Colon (tissue), 2 donors: ENCODE measurements at regions not wholly inside any gene's neighbourhood (a gene's known extent, or its start where the extent isn't known, plus 50 kb on each side); places are given as distances from the start of the nearest gene placed in this dataset.
"Not testable (repeated sequence)": the region's sequence is repeated elsewhere in the genome, so short reads cannot be mapped to it uniquely, and the experiment has no call there.

Experiments
- FAIRE-seq: peaks from 2 replicates; lab custom pipeline; 2012; peaks lifted over from hg19 to GRCh38; lab: Jason Lieb, UNC
- donor health status: control.
- donor health status: control.

GRCh38 chr1:143839182-143839581 is 132.6 kb downstream of the FAM72C start:
- not testable (repeated sequence) for FAIRE-seq

- not testable (repeated sequence) for FAIRE-seq
Observed at GRCh38 chr1:143838598-143838929, 133.2 kb downstream of the FAM72C start.

- not testable (repeated sequence) for FAIRE-seq
Observed at GRCh38 chr1:143837924-143838597, 133.7 kb downstream of the FAM72C start.

- not testable (repeated sequence) for FAIRE-seq
Observed at GRCh38 chr1:143833376-143833775, 138.4 kb downstream of the FAM72C start.

GRCh38 chr1:143832379-143832716 is 139.4 kb downstream of the FAM72C start:
- FAIRE-seq = not testable (repeated sequence)

GRCh38 chr1:143831479-143832378 is 140.1 kb downstream of the FAM72C start:
- FAIRE-seq = not testable (repeated sequence)

DNA sequence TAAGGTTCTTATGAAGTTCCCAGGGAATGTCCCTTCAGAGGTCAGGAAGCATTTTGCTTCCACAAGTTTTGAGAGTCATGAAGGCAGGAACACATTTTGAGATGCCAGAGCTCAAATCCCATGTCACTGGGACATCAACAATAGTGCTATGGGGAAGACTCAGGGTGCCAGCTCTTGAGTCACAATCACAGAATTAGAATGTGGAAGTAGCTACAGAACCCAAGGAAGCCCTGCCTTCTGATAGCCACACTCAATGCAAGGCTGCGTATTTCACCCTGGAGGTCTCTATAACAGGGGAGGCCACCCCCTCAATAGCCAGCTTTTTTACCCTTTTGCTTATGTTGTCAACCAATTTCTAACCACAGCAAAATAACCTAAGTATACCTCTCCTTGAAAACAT is 145.6 kb downstream of the FAM72C start:
- not testable (repeated sequence) for FAIRE-seq

DNA sequence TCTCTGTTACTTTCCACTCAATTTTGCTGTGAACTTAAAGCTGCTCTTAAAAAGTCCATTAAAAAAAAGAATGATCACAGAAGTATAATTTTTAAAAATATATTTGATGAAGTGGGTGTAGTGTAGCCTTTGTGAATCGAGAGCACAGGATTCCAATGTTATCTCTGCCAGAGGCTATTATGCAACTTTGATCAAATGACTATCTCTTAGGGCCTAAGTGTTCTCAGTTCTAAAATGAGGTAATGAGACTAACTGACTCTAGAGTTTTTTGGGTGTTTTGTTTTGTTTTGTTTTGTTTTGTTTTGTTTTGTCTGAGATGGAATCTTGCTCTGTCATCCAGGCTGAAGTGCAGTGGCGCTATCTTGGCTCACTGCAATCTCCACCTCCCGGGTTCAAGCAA is 147.5 kb downstream of the FAM72C start:
- FAIRE-seq = not testable (repeated sequence)

DNA sequence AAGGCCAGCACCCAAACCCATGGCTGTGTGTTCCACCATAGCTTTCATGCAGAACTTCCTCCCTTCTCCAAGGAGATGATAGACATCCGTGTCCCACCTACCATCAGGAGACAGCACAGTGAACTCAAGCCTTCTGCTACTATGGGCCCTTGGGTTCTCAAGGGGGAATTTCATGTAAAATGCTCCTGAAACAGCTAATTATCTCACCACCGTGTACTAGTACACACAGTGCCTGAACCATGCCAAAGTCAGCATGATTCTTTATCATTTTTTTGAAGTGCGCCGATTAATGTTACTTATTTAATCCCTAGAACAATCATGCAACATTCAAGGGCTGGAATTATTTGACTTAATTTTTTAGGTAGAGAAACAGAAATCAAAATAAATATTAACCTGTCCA is 151.7 kb downstream of the FAM72C start:
- FAIRE-seq = not testable (repeated sequence)

GRCh38 chr1:143816369-143816768 is 155.4 kb downstream of the FAM72C start:
- FAIRE-seq = not testable (repeated sequence)

DNA sequence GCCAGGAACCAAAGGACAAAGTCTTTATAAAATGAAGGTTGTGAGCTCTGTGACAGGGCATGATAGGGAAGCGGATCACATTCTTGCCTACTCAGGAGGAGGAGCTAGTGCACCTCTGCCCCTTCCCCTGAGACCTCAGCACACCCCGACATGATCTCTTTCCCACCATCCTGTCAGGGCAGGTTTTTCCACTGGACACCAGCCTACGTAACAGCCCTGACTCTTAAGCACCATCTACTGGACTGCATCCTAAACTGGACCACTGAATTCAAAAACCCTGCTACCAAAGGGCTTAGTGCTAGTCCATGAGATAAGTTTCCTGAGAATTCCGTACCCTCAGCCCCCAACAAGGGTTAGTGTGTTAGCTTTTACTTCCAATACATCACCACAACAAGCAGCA is 166.4 kb downstream of the FAM72C start:
- FAIRE-seq = not testable (repeated sequence)

DNA sequence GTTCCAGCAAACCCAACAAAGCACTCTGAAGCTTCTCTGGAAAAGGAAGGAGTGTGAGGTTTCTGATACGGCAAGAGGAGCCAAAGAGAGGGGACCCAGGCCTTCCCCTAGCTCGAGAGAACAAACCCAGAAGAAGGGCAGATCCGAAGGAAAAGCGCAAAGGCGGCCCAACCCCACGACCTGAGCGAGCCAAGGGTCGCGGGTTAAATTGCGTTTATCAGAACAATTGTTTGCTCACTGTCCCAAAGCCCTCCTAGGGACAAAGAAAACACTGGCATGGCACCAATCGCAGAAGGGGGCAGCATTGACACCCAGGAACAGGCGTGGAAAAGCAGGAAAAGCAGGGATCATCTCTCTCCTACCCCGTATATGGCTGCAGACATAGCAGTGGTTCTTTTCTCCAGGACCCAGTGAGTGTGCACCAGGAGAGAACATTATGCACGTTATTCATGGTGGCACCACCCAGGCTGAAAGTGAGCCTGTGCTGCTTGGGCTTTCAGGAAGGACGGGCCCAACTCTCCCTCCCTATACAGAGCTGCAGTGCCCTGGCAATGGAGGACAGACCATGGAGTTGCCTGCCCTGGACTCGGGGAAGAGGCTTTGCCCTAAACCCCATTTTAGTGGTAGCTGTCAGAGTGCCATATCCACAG is 167.0 kb downstream of the FAM72C start:
- not testable (repeated sequence) for FAIRE-seq

DNA sequence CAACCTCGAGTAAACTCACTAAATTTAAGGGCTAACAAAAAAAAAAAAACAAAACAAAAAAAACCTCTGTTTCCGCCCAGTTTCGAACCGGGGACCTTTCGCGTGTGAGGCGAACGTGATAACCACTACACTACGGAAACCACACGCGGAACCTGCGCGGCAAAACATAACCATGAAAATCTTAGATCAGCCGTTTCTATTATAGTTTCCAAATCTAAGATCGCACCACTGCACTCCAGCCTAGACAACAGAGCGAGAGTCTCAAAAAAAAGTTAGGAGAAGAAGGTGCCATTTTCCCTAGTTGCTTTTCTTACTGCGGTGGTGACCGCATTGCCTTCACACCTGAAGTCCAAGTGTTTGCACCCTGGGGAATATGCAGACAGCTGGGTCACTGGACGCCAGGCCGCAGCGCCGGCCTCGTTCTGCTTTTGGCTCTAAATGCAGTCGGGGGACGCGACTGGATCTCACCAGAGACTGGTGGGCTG is 167.8 kb downstream of the FAM72C start:
- FAIRE-seq = not testable (repeated sequence)

GRCh38 chr1:143803095-143803494 is 168.7 kb downstream of the FAM72C start:
- not testable (repeated sequence) for FAIRE-seq

DNA sequence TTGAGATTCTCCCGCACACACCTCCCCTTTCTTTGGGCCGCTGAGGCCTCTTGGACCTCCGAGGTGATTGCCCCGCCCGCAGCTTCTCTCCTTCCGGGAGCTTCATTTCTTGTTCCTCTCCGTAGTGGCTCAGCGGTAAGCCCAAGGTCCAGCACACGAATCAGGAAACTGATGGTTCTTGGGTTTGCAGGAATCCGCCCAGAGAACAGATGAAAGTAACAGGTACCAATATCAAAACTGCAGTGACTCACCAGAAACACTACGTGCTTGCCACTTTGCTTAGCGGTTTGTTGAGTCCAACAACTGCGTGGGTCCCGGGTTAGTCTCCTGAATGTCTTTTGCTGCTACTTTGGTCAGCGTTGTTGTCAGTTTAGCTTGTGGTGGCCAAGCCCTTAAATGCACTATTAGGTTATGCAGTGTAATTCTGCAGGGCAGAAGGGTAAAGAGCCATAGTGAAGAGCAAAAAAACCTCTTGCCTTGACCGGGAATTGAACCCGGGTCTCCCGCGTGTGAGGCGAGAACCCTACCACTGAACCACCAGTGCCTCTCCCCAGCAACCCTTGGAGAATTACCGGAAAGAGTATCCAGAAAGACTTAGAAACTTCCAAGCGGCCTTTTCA is 172.1 kb downstream of the FAM72C start:
- not testable (repeated sequence) for FAIRE-seq

DNA sequence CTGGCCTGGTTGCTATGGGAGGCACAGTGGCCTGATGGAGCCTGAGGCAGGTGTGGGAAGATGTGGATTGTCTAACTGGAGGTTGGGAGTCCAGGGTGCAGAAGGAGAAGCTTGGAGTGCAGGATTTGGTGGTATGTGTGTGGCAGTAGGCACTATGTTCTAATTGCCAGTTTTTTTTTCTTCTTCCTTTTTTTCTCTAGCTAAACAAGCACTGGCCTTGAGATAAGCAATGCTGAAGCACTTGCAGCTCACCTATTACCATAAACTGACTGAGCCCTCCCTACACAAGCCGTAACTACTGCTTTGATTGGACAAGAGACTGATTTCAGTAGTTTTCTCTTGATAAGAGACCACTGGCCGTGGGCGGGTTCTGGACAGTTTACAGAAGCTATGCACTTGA is 175.4 kb downstream of the FAM72C start:
- FAIRE-seq = not testable (repeated sequence)

DNA sequence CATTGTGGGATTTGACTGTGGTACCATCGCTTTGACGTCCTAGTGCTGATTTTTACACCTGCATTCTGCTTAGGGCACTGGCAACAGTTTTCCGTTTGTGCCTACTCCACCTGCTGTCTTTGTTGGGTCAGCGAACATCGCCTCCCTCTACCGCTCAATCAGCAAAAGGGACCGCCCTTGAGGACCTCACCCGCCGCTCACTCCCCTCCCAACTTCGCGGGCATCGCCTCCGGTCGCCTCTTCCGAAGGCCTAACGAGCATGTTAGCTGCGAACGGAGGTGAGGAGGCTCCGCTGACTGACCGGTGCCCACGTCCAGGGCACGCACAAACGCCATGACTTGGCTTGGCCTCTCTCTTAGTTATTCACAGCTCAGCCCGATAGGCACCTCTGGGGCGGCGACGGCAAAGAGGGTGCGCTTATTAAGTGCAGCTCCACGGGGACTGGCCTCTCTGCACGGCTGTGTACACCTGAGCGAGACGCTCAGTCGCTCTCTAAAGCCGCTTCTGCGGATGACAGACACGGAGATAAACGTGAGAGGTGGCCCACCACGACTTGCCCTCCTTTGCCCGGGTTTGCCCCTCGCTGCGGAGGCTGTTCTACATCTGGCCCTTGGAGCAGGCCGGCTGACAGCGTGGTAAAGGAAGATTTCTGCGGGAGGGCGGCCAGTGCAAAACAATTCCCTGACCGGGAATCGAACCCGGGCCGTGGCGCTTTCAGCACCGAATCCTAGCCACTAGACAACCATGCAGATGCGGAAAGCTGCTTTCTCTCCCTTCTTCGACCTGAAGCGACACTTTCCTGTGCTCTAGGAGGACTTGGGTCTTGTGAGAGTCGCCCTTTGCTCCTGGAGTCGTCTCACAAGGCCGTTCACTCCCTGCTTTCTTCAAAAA is 179.5 kb downstream of the FAM72C start:
- FAIRE-seq = not testable (repeated sequence)

DNA sequence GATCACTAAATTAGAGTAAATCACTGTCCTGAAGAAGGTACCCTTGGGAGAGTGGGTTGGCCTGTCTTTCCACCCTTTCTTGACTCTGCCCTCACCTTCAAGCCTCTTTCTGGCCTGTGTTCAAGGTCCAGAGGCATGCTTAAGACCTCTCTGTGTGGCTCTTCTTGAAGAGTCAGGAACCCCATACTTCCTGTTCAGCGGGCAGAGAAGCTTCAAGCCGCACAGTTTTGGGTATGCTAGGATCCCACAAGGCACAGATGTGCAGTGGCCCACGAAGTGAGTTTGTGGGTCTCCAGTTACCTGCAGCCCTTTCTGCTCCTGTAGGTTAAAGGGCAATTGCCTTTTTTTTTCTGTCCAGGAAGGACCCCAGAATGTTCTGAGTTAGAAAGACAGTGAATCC is 185.4 kb downstream of the FAM72C start:
- not testable (repeated sequence) for FAIRE-seq

GRCh38 chr1:143785883-143786282 is 185.9 kb downstream of the FAM72C start:
- FAIRE-seq = not testable (repeated sequence)

GRCh38 chr1:143784239-143784882 is 187.4 kb downstream of the FAM72C start:
- FAIRE-seq = not testable (repeated sequence)

DNA sequence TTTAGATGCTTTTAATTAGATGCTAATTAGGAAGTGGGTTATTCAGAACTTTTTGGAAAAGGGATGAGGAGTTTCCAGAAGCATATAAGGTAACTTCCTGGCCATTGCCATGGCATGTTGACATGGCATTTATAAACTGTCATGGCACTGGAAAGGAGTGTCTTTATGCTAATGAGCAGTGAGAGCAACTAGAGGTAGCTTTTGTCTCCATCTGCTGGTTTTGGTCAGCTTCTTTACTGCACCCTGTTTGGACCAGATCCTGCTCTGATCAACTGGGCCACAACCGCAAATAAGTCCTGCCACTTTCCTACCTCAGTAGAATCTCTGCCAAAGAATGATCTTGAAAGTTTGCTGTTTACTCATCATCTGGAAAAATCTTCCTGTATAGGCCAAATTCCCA is 193.6 kb downstream of the FAM72C start:
- not testable (repeated sequence) for FAIRE-seq
